AG04449 (cell line): ENCODE measurements at regions not wholly inside any gene's neighbourhood (a gene's known extent, or its start where the extent isn't known, plus 50 kb on each side); places are given as distances from the start of the nearest gene placed in this dataset.

Experiments
- CTCF ChIA-PET: fragments of 350-600 bp; formaldehyde crosslinking; extraction: SDS; loops from one replicate; lab custom pipeline; 2021; ENCODE audit warnings: antibody characterized with exemption; lab: Yijun Ruan, JAX
- POLR2A ChIA-PET: fragments of 400-600, 350-600 bp; formaldehyde crosslinking; extraction: SDS; loops from one replicate; lab custom pipeline; 2020; ENCODE audit warnings: antibody characterized with exemption, inconsistent platforms; lab: Yijun Ruan, JAX
- DNase-seq: peaks from one replicate; pipeline ENCODE4 v3.0.0-alpha.2; 2010; ENCODE audit warnings: low read depth, low spot score
- H3K4me3 ChIP-seq: 2 replicates; pipeline ENCODE4 v1.5.1; 2011; ENCODE audit warnings: low read depth, mild to moderate bottlenecking, control low read depth, low read length
- TF ChIP-seq, protein P1 (sequence below): IDR thresholded peaks from one replicate; pipeline ENCODE4 v1.5.1; 2011; ENCODE audit warnings: mild to moderate bottlenecking, moderate library complexity, low read length, control low read depth, inconsistent platforms; ENCODE audit not compliant: insufficient read depth; ENCODE audit errors: missing control alignments

DNA sequence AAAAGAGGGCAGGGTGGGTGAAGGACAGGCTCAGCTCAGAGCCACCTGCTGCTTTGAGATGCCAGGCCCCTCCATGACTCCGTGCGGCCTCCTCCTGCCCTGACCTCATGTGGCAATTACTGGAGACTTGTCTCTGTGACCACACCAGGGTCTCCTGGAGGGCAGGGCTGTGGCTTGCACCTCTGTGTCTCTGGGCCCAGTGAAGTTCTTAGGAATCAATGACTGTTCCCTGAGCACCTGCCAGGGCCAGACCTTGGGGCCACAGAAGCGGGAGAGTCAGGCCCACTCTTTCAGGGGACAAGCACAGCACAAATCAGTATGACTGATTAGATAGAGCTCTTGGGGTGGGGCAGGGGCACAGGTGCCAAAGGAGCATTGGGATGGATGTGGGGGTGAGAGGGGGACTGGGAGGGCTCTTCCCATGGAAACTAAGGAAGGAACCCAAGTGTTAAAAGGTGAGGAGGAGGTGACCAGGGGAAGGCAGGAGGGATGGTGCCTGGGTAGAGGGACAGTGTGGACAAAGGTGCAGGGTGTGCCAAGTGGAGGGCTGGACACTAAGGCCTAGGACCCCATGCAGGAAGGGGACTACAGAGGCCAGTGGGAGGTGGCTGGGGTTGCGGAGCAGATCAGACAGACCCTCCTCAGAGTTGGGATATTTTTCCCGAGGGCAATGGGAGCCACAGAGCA lies 77.3 kb upstream of the SHISAL1 start:
- CTCF ChIA-PET = interaction anchor here (0.9 kb wide), 1 partner anchor 16 kb away, joined by 3 read pairs; no protein-coding TSS in a partner anchor
- DNase-seq = no peak

DNA sequence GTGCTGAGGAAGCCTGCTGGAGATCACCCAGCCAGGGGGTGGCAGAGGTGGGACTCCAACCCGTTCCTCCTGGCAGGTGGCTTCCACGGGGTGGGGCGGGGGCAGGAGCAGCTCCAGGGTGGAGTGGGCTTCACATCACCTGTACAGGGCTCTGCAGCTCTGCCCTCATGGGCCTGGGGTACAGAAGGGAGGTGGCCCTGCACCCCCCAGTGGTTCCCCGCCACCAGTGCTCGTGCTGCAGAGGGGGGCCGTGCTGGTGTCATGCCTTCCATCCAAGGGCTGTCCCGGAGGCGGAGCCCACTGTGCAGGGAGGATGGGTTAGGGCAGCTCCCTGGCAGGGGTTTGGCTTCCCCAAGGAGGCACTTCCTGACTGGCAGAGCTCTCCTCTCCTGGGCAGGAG lies 76.4 kb upstream of the SHISAL1 start:
- CTCF ChIA-PET = interaction anchor here (0.9 kb wide), 1 partner anchor 15 kb away, joined by 3 read pairs; no protein-coding TSS in a partner anchor
- DNase-seq = no peak
- POLR2A ChIA-PET = no interaction called here
- no peak overlapping the region for H3K4me3 ChIP-seq
- TF ChIP-seq, protein P1, sequence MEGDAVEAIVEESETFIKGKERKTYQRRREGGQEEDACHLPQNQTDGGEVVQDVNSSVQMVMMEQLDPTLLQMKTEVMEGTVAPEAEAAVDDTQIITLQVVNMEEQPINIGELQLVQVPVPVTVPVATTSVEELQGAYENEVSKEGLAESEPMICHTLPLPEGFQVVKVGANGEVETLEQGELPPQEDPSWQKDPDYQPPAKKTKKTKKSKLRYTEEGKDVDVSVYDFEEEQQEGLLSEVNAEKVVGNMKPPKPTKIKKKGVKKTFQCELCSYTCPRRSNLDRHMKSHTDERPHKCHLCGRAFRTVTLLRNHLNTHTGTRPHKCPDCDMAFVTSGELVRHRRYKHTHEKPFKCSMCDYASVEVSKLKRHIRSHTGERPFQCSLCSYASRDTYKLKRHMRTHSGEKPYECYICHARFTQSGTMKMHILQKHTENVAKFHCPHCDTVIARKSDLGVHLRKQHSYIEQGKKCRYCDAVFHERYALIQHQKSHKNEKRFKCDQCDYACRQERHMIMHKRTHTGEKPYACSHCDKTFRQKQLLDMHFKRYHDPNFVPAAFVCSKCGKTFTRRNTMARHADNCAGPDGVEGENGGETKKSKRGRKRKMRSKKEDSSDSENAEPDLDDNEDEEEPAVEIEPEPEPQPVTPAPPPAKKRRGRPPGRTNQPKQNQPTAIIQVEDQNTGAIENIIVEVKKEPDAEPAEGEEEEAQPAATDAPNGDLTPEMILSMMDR = no peak

More for the DNA sequence above, 77.3 kb upstream of the SHISAL1 start:
- H3K4me3 ChIP-seq = no peak overlapping the region
- TF ChIP-seq, protein P1 = no peak
- POLR2A ChIA-PET = no interaction called here

GRCh38 chr22:44387486-44387885 lies 74.7 kb upstream of the SHISAL1 start:
- ChIA-PET CTCF (no interaction called here), POLR2A (no interaction called here)
- TF ChIP-seq, protein P1 = no peak

GRCh38 chr22:44386386-44387035 lies 73.8 kb upstream of the SHISAL1 start:
- no peak for DNase-seq
- TF ChIP-seq, protein P1 = no peak
- POLR2A ChIA-PET = no interaction called here
- no peak overlapping the region for H3K4me3 ChIP-seq
- CTCF ChIA-PET = no interaction called here

More at GRCh38 chr22:44387486-44387885, 74.7 kb upstream of the SHISAL1 start:
- H3K4me3 ChIP-seq = no peak overlapping the region
- no peak for DNase-seq

GRCh38 chr22:44385781-44386180 lies 73.0 kb upstream of the SHISAL1 start:
- CTCF ChIA-PET = no interaction called here
- no peak overlapping the region for H3K4me3 ChIP-seq
- DNase-seq = no peak
- POLR2A ChIA-PET = no interaction called here
- TF ChIP-seq, protein P1 = no peak

DNA sequence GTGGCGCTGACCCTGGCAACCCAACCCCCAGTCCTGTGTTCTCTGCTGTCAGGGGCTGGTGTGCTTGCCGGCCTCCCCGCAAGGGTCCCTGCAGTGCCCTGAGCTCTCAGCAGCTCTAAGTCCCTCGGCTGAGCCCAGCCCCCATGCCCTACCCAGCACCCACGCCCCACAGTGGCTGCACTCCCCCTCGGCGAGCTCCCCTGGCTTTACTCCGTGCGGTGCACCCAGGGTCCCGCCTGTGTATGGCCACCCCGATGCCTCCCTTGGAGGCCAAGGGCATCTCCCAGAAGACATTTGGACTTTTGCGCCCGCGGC lies 72.5 kb upstream of the SHISAL1 start:
- TF ChIP-seq, protein P1 = no peak
- ChIA-PET POLR2A (no interaction called here), CTCF (no interaction called here)
- H3K4me3 ChIP-seq = no peak overlapping the region
- DNase-seq = no peak
